HepG2 (cell line): ENCODE measurements at regions not wholly inside any gene's neighbourhood (a gene's known extent, or its start where the extent isn't known, plus 50 kb on each side); places are given as distances from the start of the nearest gene placed in this dataset.

Experiments used
- CTCF ChIP-seq: sonication (generic); formaldehyde crosslinking; IDR thresholded peaks from 2 replicates; pipeline ENCODE4 v1.5.0; 2020; ENCODE audit warnings: mild to moderate bottlenecking, missing genetic modification reagents, moderate library complexity
- GATAD2A ChIP-seq: IDR thresholded peaks from 2 replicates; pipeline ENCODE4 v1.6.1; 2016
- HIC2 ChIP-seq: sonication (generic); formaldehyde crosslinking; IDR thresholded peaks from 2 replicates; pipeline ENCODE4 v1.9.0; 2022; ENCODE audit warnings: low read depth, missing genetic modification reagents
- MAZ ChIP-seq, 2 experiments: sonication (generic) in 1 of 2; formaldehyde crosslinking in 1 of 2; IDR thresholded peaks; 2 replicates each; pipeline versions ENCODE4 v1.5.0 to v1.6.1; 2012 to 2020; ENCODE audit warnings: low read depth in 2 of 2, mild to moderate bottlenecking in 2 of 2, borderline replicate concordance in 1 of 2, improper control_type of control experiment in 1 of 2, low read length in 1 of 2, missing genetic modification reagents in 1 of 2, moderate library complexity in 1 of 2
- MTF1 ChIP-seq: sonication (generic); formaldehyde crosslinking; IDR thresholded peaks from 2 replicates; pipeline ENCODE4 v1.5.0; 2020; ENCODE audit warnings: missing genetic modification reagents
- POLR2A ChIP-seq, 2 experiments: IDR thresholded peaks; 2 replicates each; pipeline ENCODE4 v1.6.1; 2011; ENCODE audit warnings: low read depth in 2 of 2, low read length in 2 of 2, mild to moderate bottlenecking in 1 of 2, moderate library complexity in 1 of 2; ENCODE audit not compliant: insufficient read depth in 1 of 2
- POLR2AphosphoS5 ChIP-seq: IDR thresholded peaks from 2 replicates; pipeline ENCODE4 v1.6.1; 2012; ENCODE audit warnings: low read depth, low read length
- SMC3 ChIP-seq: IDR thresholded peaks from 2 replicates; pipeline ENCODE4 v1.6.1; 2011; ENCODE audit warnings: low read length, improper control_type of control experiment
- SP4 ChIP-seq: sonication (generic); formaldehyde crosslinking; IDR thresholded peaks from 2 replicates; pipeline ENCODE4 v1.8.1; 2023; ENCODE audit warnings: mild to moderate bottlenecking, missing genetic modification reagents
- TFDP2 ChIP-seq: sonication (generic); formaldehyde crosslinking; IDR thresholded peaks from 2 replicates; pipeline ENCODE4 v1.4.0; 2020; ENCODE audit warnings: missing genetic modification reagents
- YY1 ChIP-seq: IDR thresholded peaks from 2 replicates; pipeline ENCODE4 v1.6.1; 2011; ENCODE audit warnings: low read length, low read depth, moderate library complexity, mild to moderate bottlenecking; ENCODE audit not compliant: insufficient read depth, insufficient replicate concordance
- ZNF121 ChIP-seq: sonication (generic); formaldehyde crosslinking; IDR thresholded peaks from 2 replicates; pipeline ENCODE4 v1.5.0; 2020; ENCODE audit warnings: mild to moderate bottlenecking, missing genetic modification reagents
- ZNF501 ChIP-seq: sonication (generic); formaldehyde crosslinking; IDR thresholded peaks from 2 replicates; pipeline ENCODE4 v1.5.1; 2020; ENCODE audit warnings: mild to moderate bottlenecking, moderate library complexity, missing genetic modification reagents
- ZNF546 ChIP-seq: sonication (generic); formaldehyde crosslinking; conservative IDR thresholded peaks from 2 replicates; pipeline ENCODE4 v1.8.1; 2023; ENCODE audit warnings: mild to moderate bottlenecking, missing genetic modification reagents

GRCh38 chr12:12004524-12004923, 66.2 kb upstream of the BCL2L14 start:
- TF ChIP-seq CTCF (CRISPR knock-in tag) (no peak), POLR2A (IDR thresholded peaks at IDR 0.05; ENCODE audit: insufficient read depth in 1 of 2, low read depth in 2 of 2, low read length in 2 of 2) (no peak), POLR2AphosphoS5 (no peak), HIC2 (no peak), ZNF501 (CRISPR knock-in tag) (no peak), MTF1 (CRISPR knock-in tag) (no peak), ZNF546 (no peak), SP4 (CRISPR knock-in tag) (no peak), TFDP2 (CRISPR knock-in tag) (no peak), SMC3 (no peak), ZNF121 (CRISPR knock-in tag) (no peak), YY1 (no peak), MAZ (IDR thresholded peaks at IDR 0.05; ENCODE audit: borderline replicate concordance, low read depth, low read length) (no peak), MAZ (CRISPR knock-in tag; IDR thresholded peaks at IDR 0.05; ENCODE audit: low read depth) (no peak), GATAD2A (no peak)
